CD14-positive monocyte (primary cell): ENCODE measurements at regions not wholly inside any gene's neighbourhood (a gene's known extent, or its start where the extent isn't known, plus 50 kb on each side); places are given as distances from the start of the nearest gene placed in this dataset.

Source experiments
- DNase-seq, 3 donors: peaks; one replicate each; pipeline ENCODE4 v3.0.0-alpha.2; 2011 to 2022
- H2AFZ ChIP-seq: 2 replicates; pipeline ENCODE4 v1.6.0; 2012; ENCODE audit warnings: mild to moderate bottlenecking, low read depth, low read length, inconsistent platforms; ENCODE audit not compliant: insufficient read depth, poor library complexity, severe bottlenecking
- H3K27ac ChIP-seq, 2 donors: 1 replicate in 1 of 2; 2 replicates in 1 of 2; pipeline ENCODE4 v1.5.1; 2012 to 2013; ENCODE audit warnings: low read length in 2 of 2, control low read depth in 1 of 2, inconsistent platforms in 1 of 2, low read depth in 1 of 2, mild to moderate bottlenecking in 1 of 2
- H3K27me3 ChIP-seq, 2 donors: one replicate each; pipeline versions ENCODE4 v1.6.0 to v1.6.1; 2011 to 2013; ENCODE audit warnings: low read length in 2 of 2; ENCODE audit not compliant: control insufficient read depth in 2 of 2, insufficient read depth in 2 of 2
- H3K36me3 ChIP-seq, 2 donors: replicated peaks in 1 of 2; 1 replicate in 1 of 2; 2 replicates in 1 of 2; pipeline versions ENCODE4 v1.5.1 to v1.6.1; 2012 to 2013; ENCODE audit warnings: low read length in 2 of 2, control low read depth in 1 of 2, inconsistent platforms in 1 of 2, mild to moderate bottlenecking in 1 of 2; ENCODE audit not compliant: insufficient read depth in 2 of 2, control insufficient read depth in 1 of 2
- H3K4me1 ChIP-seq, 2 donors: 1 replicate in 1 of 2; 2 replicates in 1 of 2; pipeline versions ENCODE4 v1.5.1 to v1.6.1; 2012 to 2013; ENCODE audit warnings: low read length in 2 of 2, control low read depth in 1 of 2, inconsistent platforms in 1 of 2, mild to moderate bottlenecking in 1 of 2, moderate library complexity in 1 of 2; ENCODE audit not compliant: insufficient read depth in 2 of 2, control insufficient read depth in 1 of 2
- H3K4me2 ChIP-seq: replicated peaks from 2 replicates; pipeline ENCODE3; 2012; ENCODE audit warnings: low read length, moderate library complexity, mild to moderate bottlenecking; ENCODE audit not compliant: poor library complexity, severe bottlenecking; ENCODE audit errors: extremely low read depth
- H3K4me3 ChIP-seq, 3 experiments: fragments of 200-600 bp in 1 of 3; sonication (generic) in 1 of 3; replicated peaks in 1 of 3; 1 replicate in 2 of 3; 2 replicates in 1 of 3; pipeline ENCODE4 v1.5.1; 2011 to 2013; ENCODE audit warnings: low read length in 3 of 3, mild to moderate bottlenecking in 3 of 3, control low read depth in 2 of 3, low read depth in 2 of 3, inconsistent platforms in 1 of 3, moderate library complexity in 1 of 3
- H3K79me2 ChIP-seq: 2 replicates; pipeline ENCODE4 v1.6.0; 2012; ENCODE audit warnings: mild to moderate bottlenecking, control low read depth, inconsistent platforms, low read length, moderate library complexity; ENCODE audit not compliant: insufficient read depth
- H3K9ac ChIP-seq: 2 replicates; pipeline ENCODE4 v1.6.0; 2017; ENCODE audit warnings: low read length, mild to moderate bottlenecking; ENCODE audit not compliant: insufficient read depth, poor library complexity, severe bottlenecking
- H3K9me3 ChIP-seq, 2 donors: replicated peaks in 1 of 2; 1 replicate in 1 of 2; 2 replicates in 1 of 2; pipeline versions ENCODE4 v1.5.1 to v1.6.1; 2012 to 2013; ENCODE audit warnings: low read length in 2 of 2, control low read depth in 1 of 2; ENCODE audit not compliant: control insufficient read depth in 1 of 2, insufficient read depth in 1 of 2
- H4K20me1 ChIP-seq: 2 replicates; pipeline ENCODE4 v1.6.0; 2012; ENCODE audit warnings: mild to moderate bottlenecking, low read length, control low read depth, moderate library complexity; ENCODE audit not compliant: insufficient read depth
- H3K27ac Mint-ChIP-seq, 7 donors: one replicate each; pipeline ENCODE4 v1.8.0; 2020; ENCODE audit warnings: mild to moderate bottlenecking in 7 of 7, mixed read lengths in 7 of 7, moderate library complexity in 6 of 7, inconsistent platforms in 2 of 7
- H3K27me3 Mint-ChIP-seq, 3 donors: one replicate each; pipeline ENCODE4 v1.8.0; 2021 to 2022; ENCODE audit warnings: low read depth in 3 of 3, mild to moderate bottlenecking in 3 of 3, mixed read lengths in 3 of 3, moderate library complexity in 3 of 3, inconsistent platforms in 1 of 3
- H3K36me3 Mint-ChIP-seq, 2 donors: one replicate each; pipeline ENCODE4 v1.8.0; 2020; ENCODE audit warnings: mixed read lengths in 2 of 2, inconsistent platforms in 1 of 2, mild to moderate bottlenecking in 1 of 2
- H3K4me1 Mint-ChIP-seq: one replicate; pipeline ENCODE4 v1.8.0; 2020; ENCODE audit warnings: mild to moderate bottlenecking, mixed read lengths
- H3K4me3 Mint-ChIP-seq, 2 donors: one replicate each; pipeline ENCODE4 v1.8.0; 2020; ENCODE audit warnings: mild to moderate bottlenecking in 2 of 2, mixed read lengths in 2 of 2, moderate library complexity in 1 of 2
- H3K9me3 Mint-ChIP-seq, 7 donors: one replicate each; pipeline ENCODE4 v1.8.0; 2020 to 2022; ENCODE audit warnings: mixed read lengths in 7 of 7, mild to moderate bottlenecking in 6 of 7, moderate library complexity in 6 of 7, inconsistent platforms in 2 of 7
- WGBS: methylation state at CpG from one replicate; pipeline ENCODE4 v1.1.5; 2013; ENCODE audit warnings: missing lambda C conversion rate; ENCODE audit not compliant: insufficient coverage; 5-methylcytosine and 5-hydroxymethylcytosine counted together
- intact Hi-C, 2 donors: fragments of 100-400 bp; cut with micrococcal nuclease; formaldehyde crosslinking; loops; one replicate each; pipeline versions ENCODE4 v1.15.0 to v1.15.1; 2023
- TF ChIP-seq, protein P1 (sequence below): fragments of 200-600 bp; IDR thresholded peaks from one replicate; pipeline ENCODE4 v1.8.0; 2022; ENCODE audit warnings: antibody characterized with exemption, mild to moderate bottlenecking

DNA sequence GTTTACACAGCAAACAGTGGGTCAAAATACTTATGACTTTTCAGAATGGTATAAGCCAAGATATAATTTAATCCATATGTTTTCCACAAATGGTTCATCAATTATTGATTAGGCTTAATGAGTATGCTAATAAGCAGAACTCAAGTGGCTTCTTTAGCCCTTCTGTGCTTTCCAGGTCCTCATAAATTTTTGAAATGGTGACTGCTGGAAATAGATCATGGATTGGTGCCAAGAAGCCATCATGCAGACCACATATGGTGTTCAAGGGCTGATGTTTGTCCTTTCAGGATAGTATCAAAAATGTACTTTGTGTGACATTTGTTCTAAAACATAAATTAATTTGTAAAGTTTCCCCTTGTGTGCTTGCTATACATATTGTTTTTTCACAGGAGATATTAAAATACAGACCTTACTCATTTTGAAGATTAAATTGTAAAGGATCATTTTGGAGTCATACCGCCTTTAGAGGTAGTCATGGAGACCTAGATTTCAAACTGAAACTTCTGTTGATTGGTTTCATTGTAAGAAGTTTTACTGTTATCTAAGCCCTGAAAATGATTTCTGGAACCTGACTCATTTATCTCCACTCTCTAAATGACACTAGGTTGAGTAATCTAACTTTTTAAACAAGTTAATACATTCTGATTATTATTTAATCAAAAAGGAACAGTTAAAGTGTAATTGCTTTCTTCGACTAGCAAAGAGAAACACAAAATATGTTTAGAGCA lies 507.9 kb downstream of the PLA2G4A start:
- Mint-ChIP-seq H3K4me1 (no peaks in the 10 kb centered on the region), H3K27ac (no peak overlapping the region), H3K36me3 (no peaks in the 10 kb centered on the region), H3K27me3 (no peaks in the 10 kb centered on the region), H3K9me3 (peaks cover 2 to 10% (median 4%) of the 10 kb centered on the region in 7 donors), H3K4me3 (no peak overlapping the region)
- no peak for DNase-seq
- H3K4me2 ChIP-seq, result no peak overlapping the region
- H3K27ac ChIP-seq, result no peak overlapping the region
- peaks cover 0 to 5% of the 10 kb centered on the region in 2 donors for H3K9me3 ChIP-seq
- H3K79me2 ChIP-seq, result no peaks in the 10 kb centered on the region
- intact Hi-C loops, result no loop called here
- H3K4me3 ChIP-seq, result no peak overlapping the region
- H3K9ac ChIP-seq, result no peak overlapping the region
- H3K27me3 ChIP-seq, result no peaks in the 10 kb centered on the region
- no peaks in the 10 kb centered on the region for H4K20me1 ChIP-seq
- no peaks in the 10 kb centered on the region for H3K36me3 ChIP-seq
- H3K4me1 ChIP-seq, result no peaks in the 10 kb centered on the region
- no peak overlapping the region for H2AFZ ChIP-seq
- no CpG with 5 or more reads among the region's 2 CpGs for WGBS
- TF ChIP-seq, protein P1, sequence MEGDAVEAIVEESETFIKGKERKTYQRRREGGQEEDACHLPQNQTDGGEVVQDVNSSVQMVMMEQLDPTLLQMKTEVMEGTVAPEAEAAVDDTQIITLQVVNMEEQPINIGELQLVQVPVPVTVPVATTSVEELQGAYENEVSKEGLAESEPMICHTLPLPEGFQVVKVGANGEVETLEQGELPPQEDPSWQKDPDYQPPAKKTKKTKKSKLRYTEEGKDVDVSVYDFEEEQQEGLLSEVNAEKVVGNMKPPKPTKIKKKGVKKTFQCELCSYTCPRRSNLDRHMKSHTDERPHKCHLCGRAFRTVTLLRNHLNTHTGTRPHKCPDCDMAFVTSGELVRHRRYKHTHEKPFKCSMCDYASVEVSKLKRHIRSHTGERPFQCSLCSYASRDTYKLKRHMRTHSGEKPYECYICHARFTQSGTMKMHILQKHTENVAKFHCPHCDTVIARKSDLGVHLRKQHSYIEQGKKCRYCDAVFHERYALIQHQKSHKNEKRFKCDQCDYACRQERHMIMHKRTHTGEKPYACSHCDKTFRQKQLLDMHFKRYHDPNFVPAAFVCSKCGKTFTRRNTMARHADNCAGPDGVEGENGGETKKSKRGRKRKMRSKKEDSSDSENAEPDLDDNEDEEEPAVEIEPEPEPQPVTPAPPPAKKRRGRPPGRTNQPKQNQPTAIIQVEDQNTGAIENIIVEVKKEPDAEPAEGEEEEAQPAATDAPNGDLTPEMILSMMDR, result no peak

DNA sequence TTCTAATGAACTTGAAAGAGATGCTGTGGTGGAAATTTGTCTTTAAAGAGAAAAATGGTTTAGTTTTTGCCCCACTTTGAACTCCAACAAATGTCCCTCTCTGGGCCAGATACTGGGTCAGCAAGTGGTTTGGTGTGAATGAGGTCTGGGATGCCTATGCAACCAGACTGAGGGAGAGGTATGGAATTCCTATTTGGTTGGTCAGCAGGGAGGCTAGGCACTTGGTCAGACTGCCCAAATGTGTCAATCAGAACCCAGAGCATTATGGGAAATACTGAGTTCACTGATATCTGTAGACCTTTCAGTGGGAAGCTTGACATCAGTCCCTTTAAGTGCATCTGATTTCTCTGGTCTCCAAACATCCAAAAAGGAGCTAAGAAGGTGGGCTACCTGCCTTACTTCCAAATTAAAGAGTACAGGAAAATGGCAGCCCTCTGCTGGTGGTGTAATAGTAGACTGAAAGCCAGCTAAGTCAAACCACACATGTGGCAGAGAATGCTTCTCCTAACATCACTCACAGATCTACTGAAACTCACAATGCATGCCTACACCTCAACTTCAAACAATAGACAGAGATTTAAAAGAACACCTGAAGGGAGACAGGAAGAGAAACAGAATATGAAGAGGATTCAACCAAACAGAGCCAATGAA lies 510.1 kb downstream of the PLA2G4A start:
- intact Hi-C loops, result no loop called here
- Histone ChIP-seq H3K79me2 (no peaks in the 10 kb centered on the region), H2AFZ (no peak overlapping the region), H3K36me3 (no peaks in the 10 kb centered on the region), H3K4me3 (no peak overlapping the region), H3K9ac (no peak overlapping the region), H3K4me2 (no peak overlapping the region), H3K27me3 (no peaks in the 10 kb centered on the region), H4K20me1 (no peaks in the 10 kb centered on the region), H3K9me3 (peaks cover 0 to 5% of the 10 kb centered on the region in 2 donors), H3K4me1 (no peaks in the 10 kb centered on the region), H3K27ac (no peak overlapping the region)
- DNase-seq, result no peak
- Mint-ChIP-seq H3K27ac (no peak overlapping the region), H3K4me1 (no peaks in the 10 kb centered on the region), H3K27me3 (no peaks in the 10 kb centered on the region), H3K9me3 (peaks cover 0 to 6% (median 2%) of the 10 kb centered on the region in 7 donors), H3K4me3 (no peak overlapping the region), H3K36me3 (no peaks in the 10 kb centered on the region)
- TF ChIP-seq, protein P1, result no peak
